GM19035 (cell line): ENCODE measurements at regions not wholly inside any gene's neighbourhood (a gene's known extent, or its start where the extent isn't known, plus 50 kb on each side); places are given as distances from the start of the nearest gene placed in this dataset.
"Not testable (repeated sequence)": the region's sequence is repeated elsewhere in the genome, so short reads cannot be mapped to it uniquely, and the experiment has no call there.

Experiments used
- ATAC-seq: cut with Tn5 transposase; IDR thresholded peaks from one replicate; pipeline ENCODE4 v1.9.1; 2021; ENCODE audit not compliant: unreplicated experiment

DNA sequence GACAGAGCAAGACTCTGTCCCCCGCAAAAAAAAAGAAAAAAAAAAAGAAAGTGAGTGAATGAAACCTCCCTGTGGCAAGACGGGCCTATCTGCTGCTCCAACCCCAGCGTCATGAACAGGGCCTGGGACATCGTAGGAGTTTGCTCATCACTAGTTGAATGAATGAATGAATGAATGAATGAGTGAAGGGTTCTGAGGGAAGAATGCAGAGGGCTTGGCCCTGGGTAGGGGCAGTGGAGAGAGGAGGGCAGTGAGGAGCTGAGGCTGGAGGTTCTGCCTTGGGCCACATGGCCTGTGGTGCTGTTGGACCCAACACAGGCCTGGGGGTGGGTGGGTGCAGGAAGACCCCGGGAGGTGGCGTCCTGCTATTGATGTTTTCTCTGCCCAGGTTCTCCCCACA, 125.5 kb upstream of the CIBAR2 start:
- no peak for ATAC-seq

DNA sequence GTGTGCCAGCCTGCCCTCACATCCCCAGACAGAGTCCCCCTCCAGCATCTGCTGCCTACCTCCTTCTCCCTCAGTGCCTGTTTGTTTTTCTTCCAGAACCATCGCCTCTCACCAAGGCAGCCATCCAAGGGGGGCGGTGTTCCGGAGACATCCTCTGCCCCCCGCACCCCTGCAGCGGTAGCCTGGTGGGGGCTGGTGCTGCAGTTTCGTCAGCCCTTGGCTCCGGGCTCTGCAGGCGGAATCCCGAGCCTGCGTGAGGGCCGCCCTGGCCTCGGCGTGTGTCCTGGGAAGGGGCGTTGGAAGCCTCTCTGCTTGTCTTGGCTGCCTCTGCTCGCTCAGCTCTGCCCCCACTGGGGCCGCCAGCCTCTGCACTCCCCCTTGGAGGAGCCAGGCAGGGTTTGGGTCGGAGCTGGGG, 126.0 kb upstream of the CIBAR2 start:
- ATAC-seq: no peak

DNA sequence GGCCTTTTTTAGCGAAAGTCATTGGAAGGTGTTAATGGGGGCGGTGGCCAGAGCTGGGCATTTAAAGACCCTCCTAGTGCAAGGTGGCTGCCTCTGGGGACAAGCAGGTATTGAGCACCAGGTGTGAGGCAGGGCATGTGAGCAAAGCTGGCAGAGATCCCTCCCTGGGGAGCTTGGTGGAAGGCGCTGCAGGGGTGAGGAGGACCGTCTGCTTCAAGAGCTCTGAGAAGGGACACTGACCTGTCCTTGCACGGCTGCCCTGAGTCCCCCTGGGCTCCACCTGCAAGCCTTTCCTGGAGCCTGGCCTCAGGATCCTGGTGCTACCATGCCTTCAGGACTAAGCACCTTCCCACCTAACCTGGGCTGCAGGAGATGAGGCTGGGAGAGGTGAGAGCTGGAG, 127.0 kb upstream of the CIBAR2 start:
- no peak for ATAC-seq

DNA sequence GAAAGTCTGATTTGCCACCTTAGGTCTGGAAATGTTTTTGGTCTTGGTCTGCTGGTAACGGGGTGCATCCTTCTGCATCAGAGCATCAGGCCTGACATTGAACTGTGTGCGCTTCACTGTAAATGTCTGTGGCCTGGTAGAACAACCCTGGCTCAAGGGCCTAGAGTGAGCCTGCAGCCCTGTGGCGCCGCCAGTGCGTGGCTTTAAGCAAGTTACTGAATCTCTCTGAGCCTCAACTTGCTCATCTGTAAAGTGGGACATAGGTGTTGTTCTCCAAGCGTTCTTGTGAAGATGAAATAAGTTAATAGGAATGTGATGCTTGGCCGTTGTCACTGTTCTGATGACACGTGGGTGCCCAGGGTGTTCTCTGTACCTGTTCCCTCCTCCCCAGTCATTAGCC, 127.6 kb upstream of the CIBAR2 start:
- no peak for ATAC-seq

DNA sequence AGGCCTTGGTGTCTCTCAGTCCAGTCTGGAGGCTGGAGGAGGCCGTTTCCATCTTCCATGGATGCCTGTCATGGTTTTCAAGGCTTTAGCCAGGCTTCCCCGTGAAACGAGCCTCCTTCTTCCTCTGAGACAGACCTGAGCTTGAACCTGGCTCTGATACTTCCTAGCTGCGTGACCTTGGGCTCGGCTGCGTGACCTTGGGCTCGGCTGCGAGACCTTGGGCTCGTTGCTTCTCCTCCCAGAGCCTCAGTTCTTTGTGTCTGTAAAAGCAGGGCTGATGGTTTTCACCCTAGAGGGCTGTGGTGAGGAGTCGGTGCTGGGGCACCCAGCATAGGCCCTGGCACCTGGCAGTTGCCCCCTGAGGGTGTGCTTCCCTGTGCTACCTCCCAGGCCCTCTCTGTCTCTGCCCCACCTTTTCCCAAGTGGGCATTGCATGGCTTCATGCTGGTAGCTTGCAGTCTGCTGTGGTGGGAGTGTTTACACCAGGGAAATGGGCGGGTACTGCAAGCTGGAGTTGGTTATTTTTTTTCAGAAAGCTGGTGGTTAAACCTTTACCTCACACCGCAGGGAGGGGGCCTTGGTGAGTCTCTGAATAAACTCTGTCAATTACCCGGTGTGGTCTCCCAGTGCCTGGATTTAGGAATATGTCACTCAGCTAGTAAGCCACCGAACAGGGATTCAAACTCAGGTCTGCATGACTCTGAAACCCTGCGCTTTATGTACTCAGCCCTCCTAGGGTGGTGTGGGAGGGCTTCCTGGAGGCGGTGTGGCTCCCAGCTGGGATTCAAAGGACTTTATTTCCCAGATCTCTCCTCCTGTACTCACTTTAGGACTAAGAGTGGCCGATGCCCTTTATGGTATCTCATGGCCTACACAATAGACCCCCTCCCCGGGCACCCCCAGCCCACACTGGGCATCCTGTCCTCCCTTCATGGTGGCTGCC, 129.0 kb upstream of the CIBAR2 start:
- ATAC-seq: no peak

DNA sequence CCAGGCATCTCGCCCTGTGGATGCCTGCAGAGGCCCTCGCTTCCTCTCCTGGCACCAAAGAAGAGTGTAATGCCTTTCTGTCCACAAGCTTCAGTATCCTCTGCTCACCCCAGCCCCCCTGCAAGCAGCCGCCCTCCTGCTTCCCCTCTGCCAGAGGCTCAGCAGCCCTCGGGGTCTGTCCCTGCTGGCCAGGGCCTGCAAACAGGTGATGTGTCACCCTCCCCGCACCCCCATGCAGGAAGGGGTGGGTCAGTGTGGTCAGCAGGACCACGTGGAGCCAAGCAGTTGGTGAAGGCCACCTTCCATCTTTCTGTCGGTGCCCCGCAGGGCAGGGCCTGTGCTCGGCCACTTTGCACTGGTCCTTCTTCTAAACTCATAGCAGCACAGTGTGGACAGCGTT, 129.9 kb upstream of the CIBAR2 start:
- ATAC-seq: no peak

DNA sequence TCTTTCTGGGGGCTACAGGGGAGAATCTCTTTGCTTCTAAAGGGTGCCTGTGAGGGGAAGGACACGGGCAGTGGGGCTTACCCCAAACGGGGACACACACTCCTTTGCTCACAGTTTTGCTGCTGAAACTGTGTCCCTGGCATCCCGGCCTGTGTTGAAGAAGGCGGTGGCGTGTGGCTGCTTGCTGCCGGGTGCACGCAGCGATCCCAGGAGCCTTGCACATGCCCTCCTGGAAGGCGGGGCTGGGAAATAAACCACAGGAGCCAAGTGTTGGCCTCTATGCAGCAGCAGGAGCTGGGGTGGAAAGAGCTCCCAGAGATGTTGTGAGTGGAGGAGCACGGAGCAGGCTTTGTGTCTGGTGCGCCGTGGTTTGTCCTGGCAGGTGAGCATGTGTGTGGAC, 131.0 kb upstream of the CIBAR2 start:
- no peak for ATAC-seq

DNA sequence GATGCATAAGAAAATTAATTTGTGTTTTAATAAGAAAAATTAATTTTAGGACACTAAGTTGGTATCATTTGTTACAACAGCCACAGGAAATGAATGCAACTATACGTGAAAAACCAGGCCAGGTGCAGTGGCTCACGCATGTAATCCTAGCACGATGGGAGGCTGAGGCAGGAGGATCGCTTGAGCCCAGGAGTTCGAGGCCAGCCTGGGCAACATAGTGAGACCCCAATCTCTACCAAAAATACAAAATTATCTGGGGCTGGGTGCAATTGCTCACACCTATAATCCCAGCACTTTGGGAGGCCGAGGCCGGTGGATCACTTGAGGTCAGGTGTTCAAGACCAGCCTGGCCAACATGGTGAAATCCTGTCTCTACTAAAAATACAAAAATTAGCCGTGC, 132.2 kb upstream of the CIBAR2 start:
- ATAC-seq: not testable (repeated sequence)

DNA sequence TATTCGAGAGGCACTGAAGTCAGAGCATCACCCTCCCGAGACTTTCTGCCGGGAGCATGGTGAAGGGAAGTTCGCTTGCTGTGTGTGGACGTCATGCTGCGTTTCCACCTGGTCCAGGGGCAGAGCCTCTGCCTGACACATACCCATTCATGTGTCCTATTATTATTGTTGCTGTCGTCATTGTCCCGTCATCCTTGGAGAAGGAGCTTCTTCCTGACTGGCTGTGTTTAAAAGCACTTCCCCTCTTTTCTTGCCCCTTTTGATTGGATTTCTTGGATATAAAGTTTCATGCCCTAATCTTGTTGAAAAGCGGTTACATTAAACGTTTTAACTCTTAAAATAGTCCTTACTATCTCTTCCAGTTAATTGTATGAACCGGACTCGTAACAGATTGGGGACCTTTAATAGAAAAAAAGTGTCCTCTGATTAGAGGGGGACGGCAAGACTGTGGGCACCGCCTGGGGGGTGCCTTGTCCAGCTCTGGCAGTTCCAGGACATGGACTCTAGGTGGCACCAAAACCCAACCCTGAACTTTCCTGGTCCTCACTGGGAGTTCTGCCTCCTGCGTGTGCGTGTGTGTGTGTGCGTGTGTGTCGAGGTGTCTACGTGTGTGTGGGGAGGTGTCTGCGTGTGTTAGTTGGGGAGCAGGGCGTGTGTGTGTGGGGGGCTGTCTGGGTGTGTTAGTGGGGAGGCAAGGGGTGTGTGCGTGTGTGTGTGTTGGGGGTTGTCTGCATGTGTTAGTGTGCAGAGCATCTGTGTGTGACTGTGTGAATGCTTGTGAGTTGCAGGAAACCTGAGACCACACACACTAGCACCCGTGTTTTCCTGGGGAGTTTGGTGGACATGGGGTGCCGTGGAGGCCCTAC, 133.3 kb upstream of the CIBAR2 start:
- no peak for ATAC-seq

DNA sequence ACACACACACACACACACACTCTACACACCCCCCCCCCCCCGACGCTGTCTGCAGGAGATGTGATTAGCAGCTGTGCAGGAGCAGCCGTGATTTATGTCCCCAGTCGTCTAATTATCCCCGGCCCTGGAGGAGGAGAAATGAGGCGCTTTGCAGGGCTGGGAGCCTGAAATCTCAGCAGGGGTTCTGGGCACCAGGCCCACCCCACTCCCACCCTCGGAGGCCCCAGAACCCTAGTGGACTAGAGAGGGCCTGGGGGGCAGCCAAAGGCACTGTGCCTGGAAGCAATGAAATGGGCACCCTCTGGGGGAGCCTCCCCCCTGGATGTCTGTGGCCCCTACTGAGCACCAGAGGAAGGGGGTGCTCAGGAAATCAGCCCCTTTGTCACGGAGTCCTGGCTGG, 134.2 kb upstream of the CIBAR2 start:
- no peak for ATAC-seq

DNA sequence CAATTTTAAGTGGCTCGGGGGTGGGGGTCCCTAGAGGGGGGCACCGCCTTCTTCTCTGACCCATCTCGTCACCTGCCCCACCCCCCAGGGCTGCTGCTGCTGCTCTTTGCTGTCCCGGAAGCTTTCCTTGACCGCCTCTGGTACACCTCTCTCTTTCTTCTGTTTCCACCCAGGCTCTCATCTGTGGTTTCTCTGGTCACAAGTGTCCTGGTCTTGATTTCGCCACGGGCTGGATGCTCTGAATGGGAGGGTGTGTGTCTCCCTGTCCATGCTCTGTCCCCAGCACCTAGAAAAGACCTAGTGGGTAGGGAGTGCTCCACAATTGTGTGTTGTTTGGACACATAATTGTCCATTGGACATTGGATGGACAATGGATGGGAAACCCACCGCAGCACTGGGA, 134.7 kb upstream of the CIBAR2 start:
- no peak for ATAC-seq

DNA sequence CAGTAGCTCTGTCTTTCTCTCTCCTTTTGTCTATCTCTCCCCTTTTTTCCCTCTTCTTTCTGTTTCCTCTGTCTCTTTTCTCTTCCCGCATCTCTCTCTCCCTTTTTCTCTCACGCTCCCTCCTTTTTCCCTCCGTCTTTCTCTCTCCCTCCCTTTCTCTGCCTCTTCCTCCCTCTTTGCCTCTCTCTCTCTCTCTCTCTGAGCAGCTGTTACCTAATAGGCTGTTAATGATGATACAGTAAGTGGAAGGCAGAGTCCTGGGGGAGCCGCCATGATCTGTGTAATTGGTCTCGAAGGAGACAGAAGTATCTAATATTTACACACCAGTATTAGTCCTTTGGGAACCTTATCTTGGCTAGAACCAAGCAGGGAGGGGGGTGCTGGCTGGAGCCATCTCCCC, 136.1 kb upstream of the CIBAR2 start:
- ATAC-seq: no peak

DNA sequence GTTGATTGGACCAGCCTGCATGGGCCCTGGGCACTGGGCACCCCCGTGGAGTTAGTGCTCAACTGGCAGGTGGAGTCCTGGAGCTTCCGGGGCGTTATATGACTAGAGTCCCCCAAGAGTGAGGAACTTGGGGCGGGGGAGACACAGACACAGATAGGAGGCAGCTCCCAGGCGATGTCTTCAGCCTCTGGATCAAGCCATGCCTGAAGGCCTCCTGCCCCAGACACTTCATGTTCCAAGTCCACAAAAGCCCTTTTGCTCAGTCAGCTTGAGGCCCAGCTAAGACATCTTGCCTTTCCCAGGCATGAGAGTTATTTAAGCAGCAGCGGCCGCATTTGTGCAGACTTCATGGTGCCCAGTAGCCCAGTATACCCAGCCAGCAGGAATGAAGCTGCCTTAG, 136.6 kb upstream of the CIBAR2 start:
- ATAC-seq: no peak

DNA sequence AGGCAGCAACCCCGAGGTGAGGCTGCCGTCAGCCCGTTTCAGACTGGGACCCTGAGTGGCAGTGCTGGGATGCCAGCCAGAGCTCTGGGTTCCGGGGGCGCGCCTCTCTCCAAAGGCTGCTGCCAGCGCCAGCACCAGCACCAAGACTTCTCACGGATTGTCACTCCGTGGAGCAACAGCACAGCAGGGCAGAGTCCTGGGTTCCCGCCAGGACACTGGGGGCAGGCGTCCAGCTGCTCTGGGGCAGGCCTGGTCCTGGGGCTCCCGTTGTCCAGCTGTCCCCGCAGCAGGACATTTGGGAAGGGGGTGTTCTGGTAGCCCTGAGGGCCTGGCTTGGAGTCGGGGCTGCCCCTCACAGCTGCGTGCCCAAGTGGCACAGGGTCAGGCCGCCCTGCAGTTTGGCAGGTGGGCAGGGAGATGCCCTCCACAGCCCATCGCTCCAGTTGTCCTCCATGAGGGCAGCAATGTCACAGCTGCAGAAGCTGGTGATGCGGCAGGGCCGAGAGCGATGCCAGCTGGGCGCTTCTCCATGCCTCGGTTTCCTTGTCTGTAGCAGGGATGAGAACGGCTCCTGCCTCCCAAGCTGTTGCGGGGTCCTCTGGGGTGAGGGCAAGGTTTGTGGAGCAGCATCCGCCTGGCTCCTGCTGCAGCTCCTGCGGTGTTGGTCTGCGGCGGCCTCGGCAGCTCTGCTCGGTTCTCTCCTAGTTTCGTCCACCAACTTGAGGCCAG, 137.3 kb upstream of the CIBAR2 start:
- no peak for ATAC-seq

DNA sequence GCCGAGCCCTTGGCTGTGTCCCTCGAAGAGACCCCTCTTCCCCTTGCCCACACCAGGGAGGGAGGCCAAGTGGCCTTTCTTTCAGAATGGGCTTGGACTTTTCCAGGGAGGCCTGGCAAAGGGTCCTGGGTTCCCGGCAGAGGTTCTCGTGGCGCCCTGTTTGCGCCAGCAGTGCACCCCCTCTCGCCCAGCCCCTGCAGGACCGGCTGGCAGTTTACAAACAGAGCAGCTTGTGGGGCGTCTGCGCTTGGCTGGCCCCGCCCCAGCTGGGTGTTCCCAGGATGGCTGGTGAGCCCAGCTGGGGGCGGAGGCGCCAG, 137.8 kb upstream of the CIBAR2 start:
- ATAC-seq: no peak

DNA sequence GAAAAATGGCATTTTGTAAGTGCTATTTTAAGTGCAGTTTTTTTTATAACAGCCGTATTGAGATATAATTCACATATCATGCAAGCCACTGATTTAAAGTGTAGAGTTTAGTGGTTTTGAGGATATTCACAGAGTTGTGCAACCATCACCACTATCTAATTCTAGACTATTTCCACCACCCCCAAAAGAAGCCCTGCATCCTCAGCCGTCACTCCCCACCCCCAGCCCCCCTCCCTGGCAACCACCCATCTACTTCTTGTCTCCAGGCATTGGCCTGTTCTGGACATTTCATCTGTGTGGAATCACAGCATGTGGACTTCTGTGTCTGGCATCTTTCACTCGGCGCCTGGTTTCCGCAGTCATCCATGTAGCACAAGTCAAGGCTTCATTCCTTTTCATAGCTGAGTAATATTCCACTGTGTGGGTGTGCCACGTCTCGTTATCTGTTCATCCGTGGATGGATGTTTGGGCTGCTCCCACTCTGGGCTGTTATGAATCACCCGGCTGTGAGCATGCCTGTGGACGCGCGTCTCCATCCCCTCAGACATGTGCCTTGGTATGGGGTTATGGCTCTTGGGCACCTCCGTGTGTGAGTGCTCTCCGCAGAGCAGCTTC, 138.4 kb upstream of the CIBAR2 start:
- ATAC-seq: no peak

DNA sequence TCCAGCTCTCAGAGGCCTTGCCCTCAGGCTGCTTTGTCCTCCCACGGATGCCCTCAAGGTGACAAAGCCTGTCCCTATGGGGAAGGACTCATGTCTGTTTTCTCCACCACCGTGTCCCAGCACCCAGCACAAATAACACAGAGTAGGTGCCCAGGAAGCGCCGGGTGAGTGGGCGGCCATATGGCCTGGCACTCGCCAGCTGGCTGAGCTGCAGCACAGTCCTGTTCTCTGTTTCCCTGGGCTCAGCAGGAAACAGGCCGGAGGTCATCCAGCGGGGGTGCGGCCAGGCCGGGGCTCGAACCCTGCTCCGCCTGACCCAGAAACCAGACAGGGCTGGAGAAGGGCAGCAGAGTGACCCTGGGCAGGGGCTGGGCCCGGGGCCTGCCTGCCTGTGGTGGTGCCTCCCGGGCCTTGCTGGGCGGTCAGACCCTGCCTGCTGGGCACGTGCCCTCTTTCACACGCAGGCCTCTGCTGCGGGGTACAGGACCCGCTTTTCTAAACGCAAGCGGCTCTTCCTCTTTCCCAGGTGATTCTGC, 139.0 kb upstream of the CIBAR2 start:
- ATAC-seq: no peak

DNA sequence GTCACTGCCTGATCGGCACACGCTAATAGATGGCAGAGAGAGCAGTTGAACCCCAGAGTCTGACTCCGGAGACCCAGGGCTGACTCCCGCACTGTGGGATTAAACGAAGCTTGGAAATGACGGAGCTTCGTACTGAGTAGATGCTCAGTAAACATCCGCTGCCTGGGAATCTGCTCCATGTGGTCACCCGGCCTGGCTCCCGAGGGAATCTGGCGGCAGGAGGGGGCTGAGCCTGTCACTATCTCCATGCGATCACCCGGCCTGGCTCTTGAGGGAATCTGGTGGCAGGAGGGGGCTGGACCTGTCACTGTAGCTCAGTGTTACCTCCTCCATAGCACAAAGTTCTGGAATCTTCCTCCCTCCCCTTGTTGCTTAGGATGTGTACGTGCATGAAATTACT, 139.7 kb upstream of the CIBAR2 start:
- no peak for ATAC-seq

DNA sequence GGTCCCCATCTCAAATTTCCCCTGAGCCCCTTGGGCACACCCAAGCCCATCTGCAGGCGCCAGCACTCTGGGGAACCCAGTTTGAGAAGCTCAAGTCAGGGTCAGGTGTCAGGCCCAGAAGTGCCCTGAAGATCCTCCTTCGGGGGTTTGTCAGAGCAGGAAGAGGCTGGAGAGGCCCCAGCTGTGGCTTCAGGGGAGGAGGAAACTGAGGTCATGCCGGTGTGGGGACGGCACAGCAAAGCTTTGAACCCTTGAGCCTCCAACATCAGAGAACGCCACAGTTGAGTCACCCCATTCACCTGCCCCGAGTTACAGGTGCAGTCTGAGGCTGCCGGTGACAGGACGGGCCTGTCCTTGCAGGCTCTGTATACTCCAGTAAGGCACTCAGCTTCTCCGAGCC, 140.2 kb upstream of the CIBAR2 start:
- no peak for ATAC-seq

DNA sequence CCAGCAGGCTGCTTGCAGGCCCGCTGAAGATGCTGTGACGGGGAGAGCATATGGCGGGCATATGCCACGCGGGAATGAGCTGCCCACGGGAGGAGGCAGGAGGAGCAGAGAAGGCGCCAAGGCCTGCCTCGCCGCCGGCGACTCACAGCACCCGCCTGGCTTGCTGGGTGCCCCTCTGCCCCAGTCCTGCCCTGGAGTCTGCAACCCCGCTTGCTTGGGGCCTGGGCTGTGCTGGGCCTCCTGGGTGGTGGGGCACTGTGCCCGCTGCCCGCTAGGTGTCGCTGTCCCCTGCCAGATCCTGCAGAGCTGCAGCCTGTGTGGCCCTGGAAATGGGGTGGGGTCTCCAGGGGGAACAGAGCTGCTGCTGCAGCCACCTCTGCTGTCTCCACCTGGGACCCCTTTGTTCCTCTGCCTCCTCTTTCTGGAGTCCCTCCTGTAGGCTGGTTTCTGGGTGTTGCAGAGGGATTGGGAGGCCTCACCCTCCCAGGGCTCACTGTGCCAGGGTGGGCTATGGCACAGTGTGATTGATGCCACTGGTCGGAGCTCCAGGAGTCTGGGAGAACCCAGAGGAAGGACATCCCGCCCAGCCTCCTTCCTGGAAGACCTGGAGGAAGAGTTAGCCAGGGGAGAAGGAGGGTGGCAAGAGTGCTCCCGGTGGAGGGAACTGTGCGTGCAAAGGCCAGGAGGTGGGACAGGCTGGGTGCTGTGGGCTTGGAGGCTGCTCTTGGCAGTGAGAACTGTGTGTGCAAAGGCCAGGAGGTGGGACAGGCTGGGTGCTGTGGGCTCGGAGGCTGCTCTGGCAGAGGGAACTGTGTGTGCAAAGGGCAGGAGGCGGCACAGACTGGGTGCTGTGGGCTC, 141.0 kb upstream of the CIBAR2 start:
- ATAC-seq: no peak
